WI38 (cell line): ENCODE measurements at regions not wholly inside any gene's neighbourhood (a gene's known extent, or its start where the extent isn't known, plus 50 kb on each side); places are given as distances from the start of the nearest gene placed in this dataset.

Experiments
- H3K4me3 ChIP-seq: 2 replicates; pipeline ENCODE4 v1.5.1; 2011; ENCODE audit warnings: low read depth, mild to moderate bottlenecking, control low read depth, low read length
- CTCF ChIP-seq: IDR thresholded peaks from 2 replicates; pipeline ENCODE4 v1.5.1; 2012; ENCODE audit warnings: low read depth, mild to moderate bottlenecking, control low read depth, low read length

GRCh38 chr5:19370655-19371386 is 617.2 kb downstream of the CDH18 start:
- H3K4me3 ChIP-seq = no peak overlapping the region
- no peak for TF ChIP-seq CTCF

- H3K4me3 ChIP-seq = no peak overlapping the region
- no peak for TF ChIP-seq CTCF
Measured at GRCh38 chr5:19388391-19388790, 599.6 kb downstream of the CDH18 start.

DNA sequence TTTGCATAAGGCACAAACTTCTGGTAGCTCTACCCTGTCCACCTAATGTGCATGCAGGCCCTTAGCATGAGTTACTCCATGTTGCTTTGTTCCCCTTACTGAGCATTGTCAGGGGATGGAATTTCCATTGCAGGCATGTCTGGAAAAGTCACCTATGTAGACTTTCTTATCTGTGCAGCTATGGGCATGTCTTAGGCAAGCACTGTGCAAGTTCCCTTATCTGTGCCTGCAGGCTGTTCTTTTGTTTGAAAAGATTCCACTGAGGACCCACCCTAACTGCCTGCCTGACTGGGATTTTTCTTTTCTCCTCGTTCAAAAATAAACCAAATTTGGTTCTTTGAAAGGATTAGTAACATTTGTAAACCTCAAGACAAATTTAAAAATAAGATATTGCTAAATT is 587.0 kb downstream of the CDH18 start:
- no peak overlapping the region for H3K4me3 ChIP-seq
- no peak for TF ChIP-seq CTCF

GRCh38 chr5:19406576-19407365 is 581.2 kb downstream of the CDH18 start:
- H3K4me3 ChIP-seq = no peak overlapping the region
- TF ChIP-seq CTCF = no peak

DNA sequence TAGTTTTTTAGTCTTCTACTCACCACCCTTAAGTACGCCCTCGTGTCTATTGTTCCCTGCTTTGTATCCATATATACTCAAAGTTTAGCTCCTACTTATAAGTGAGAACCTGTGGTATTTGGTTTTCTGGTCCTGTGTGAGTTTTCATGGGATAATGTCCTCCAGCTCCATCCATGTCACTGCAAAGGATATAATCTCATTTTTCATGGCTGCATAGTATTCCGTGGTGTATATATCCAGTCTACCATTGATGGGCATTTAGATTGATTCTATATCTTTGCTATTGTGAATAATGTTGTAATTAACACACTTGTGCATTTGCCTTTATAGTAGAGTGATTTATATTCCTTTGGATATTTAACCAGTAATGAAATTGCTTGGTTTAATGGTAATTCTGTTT is 579.9 kb downstream of the CDH18 start:
- H3K4me3 ChIP-seq = no peak overlapping the region
- TF ChIP-seq CTCF = no peak

DNA sequence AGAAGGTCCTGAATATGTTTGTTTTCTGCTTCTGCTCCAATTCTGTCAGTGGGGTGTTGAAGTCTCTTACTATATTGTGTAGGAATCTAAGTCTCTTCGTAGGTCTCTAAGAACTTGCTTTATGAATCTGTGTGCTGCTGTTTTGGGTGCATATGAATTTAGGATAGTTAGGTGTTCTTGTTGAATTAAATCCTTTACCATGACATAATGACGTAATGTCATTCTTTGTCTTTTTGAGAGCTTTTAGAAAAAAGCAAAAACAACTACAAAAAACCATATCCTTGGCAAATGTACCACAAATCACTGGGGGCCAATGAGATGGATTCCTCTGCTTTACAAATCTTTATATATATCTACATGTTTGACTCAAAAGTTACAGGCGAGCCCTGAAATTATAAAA is 576.1 kb downstream of the CDH18 start:
- no peak overlapping the region for H3K4me3 ChIP-seq
- TF ChIP-seq CTCF = no peak
